ENCODE measurements at regions not wholly inside any gene's neighbourhood (a gene's known extent, or its start where the extent isn't known, plus 50 kb on each side); places are given as distances from the start of the nearest gene placed in this dataset.

GRCh38 chr20:22771706-22772105 lies 187.3 kb upstream of the FOXA2 start:
- ATAC-seq (ENCODE audit: low read depth) (no peak), DNase-seq (ENCODE audit: low spot score in 2 of 2) (no peak)
- no peaks in the 10 kb centered on the region for H3K4me1 Mint-ChIP-seq
- H3K27me3 Mint-ChIP-seq: peaks cover 6% of the 10 kb centered on the region
- no peak overlapping the region for H3K4me3 Mint-ChIP-seq
- no peak overlapping the region for H3K27ac Mint-ChIP-seq
- H3K9me3 Mint-ChIP-seq: peaks cover 7% of the 10 kb centered on the region
- no peaks in the 10 kb centered on the region for H3K36me3 Mint-ChIP-seq

GRCh38 chr20:22773344-22773743 lies 189.0 kb upstream of the FOXA2 start:
- H3K27ac Mint-ChIP-seq: no peak overlapping the region
- no peak overlapping the region for H3K4me3 Mint-ChIP-seq
- H3K36me3 Mint-ChIP-seq: no peaks in the 10 kb centered on the region
- ATAC-seq (ENCODE audit: low read depth) (no peak), DNase-seq (ENCODE audit: low spot score in 2 of 2) (no peak)
- peaks cover 6% of the 10 kb centered on the region for H3K27me3 Mint-ChIP-seq
- peaks cover 7% of the 10 kb centered on the region for H3K9me3 Mint-ChIP-seq
- no peaks in the 10 kb centered on the region for H3K4me1 Mint-ChIP-seq

- Mint-ChIP-seq H3K4me3 (no peak overlapping the region), H3K27me3 (peaks cover 4% of the 10 kb centered on the region), H3K9me3 (peaks cover 1% of the 10 kb centered on the region), H3K27ac (no peak overlapping the region), H3K36me3 (no peaks in the 10 kb centered on the region), H3K4me1 (no peaks in the 10 kb centered on the region)
- ATAC-seq (ENCODE audit: low read depth): no peak
- DNase-seq (ENCODE audit: low spot score in 2 of 2): no peak
These were observed 190.9 kb upstream of the FOXA2 start for GRCh38 chr20:22775256-22775655.

- H3K36me3 Mint-ChIP-seq: no peaks in the 10 kb centered on the region
- H3K4me1 Mint-ChIP-seq: no peaks in the 10 kb centered on the region
- DNase-seq (ENCODE audit: low spot score in 2 of 2) (no peak), ATAC-seq (ENCODE audit: low read depth) (no peak)
- H3K9me3 Mint-ChIP-seq: peaks cover 1% of the 10 kb centered on the region
- H3K27ac Mint-ChIP-seq: no peak overlapping the region
- H3K4me3 Mint-ChIP-seq: no peak overlapping the region
- peaks cover 4% of the 10 kb centered on the region for H3K27me3 Mint-ChIP-seq
These were observed 191.3 kb upstream of the FOXA2 start for GRCh38 chr20:22775671-22776139.

- no peaks in the 10 kb centered on the region for H3K4me1 Mint-ChIP-seq
- H3K9me3 Mint-ChIP-seq: peaks cover 1% of the 10 kb centered on the region
- no peak overlapping the region for H3K4me3 Mint-ChIP-seq
- H3K27ac Mint-ChIP-seq: no peak overlapping the region
- H3K36me3 Mint-ChIP-seq: no peaks in the 10 kb centered on the region
- no peak for DNase-seq (ENCODE audit: low spot score in 2 of 2)
- H3K27me3 Mint-ChIP-seq: peaks cover under 1% of the 10 kb centered on the region
- no peak for ATAC-seq (ENCODE audit: low read depth)
These were observed 192.0 kb upstream of the FOXA2 start for GRCh38 chr20:22776369-22776768.

- Mint-ChIP-seq H3K36me3 (no peaks in the 10 kb centered on the region), H3K27ac (no peak overlapping the region), H3K4me1 (no peaks in the 10 kb centered on the region), H3K27me3 (no peaks in the 10 kb centered on the region), H3K4me3 (no peak overlapping the region), H3K9me3 (peaks cover 1% of the 10 kb centered on the region)
- DNase-seq (ENCODE audit: low spot score in 2 of 2): no peak
- no peak for ATAC-seq (ENCODE audit: low read depth)
These were observed 195.5 kb upstream of the FOXA2 start for GRCh38 chr20:22779878-22780277.

GRCh38 chr20:22781869-22782268 lies 197.5 kb upstream of the FOXA2 start:
- Mint-ChIP-seq H3K4me3 (no peak overlapping the region), H3K9me3 (no peaks in the 10 kb centered on the region), H3K4me1 (no peaks in the 10 kb centered on the region), H3K27ac (no peak overlapping the region), H3K36me3 (no peaks in the 10 kb centered on the region), H3K27me3 (peaks cover 4% of the 10 kb centered on the region)
- DNase-seq (ENCODE audit: low spot score in 2 of 2) (no peak), ATAC-seq (ENCODE audit: low read depth) (no peak)

- peaks cover 3% of the 10 kb centered on the region for H3K9me3 Mint-ChIP-seq
- H3K27ac Mint-ChIP-seq: no peak overlapping the region
- H3K4me1 Mint-ChIP-seq: no peaks in the 10 kb centered on the region
- H3K36me3 Mint-ChIP-seq: no peaks in the 10 kb centered on the region
- H3K27me3 Mint-ChIP-seq: peaks cover 6% of the 10 kb centered on the region
- DNase-seq (ENCODE audit: low spot score in 2 of 2) (no peak), ATAC-seq (ENCODE audit: low read depth) (no peak)
- no peak overlapping the region for H3K4me3 Mint-ChIP-seq
These were observed 205.3 kb upstream of the FOXA2 start for GRCh38 chr20:22789676-22790075.

GRCh38 chr20:22791396-22791795 lies 207.0 kb upstream of the FOXA2 start:
- peaks cover 5% of the 10 kb centered on the region for H3K27me3 Mint-ChIP-seq
- H3K36me3 Mint-ChIP-seq: no peaks in the 10 kb centered on the region
- H3K4me1 Mint-ChIP-seq: no peaks in the 10 kb centered on the region
- H3K9me3 Mint-ChIP-seq: peaks cover 5% of the 10 kb centered on the region
- H3K4me3 Mint-ChIP-seq: no peak overlapping the region
- H3K27ac Mint-ChIP-seq: no peak overlapping the region
- no peak for ATAC-seq (ENCODE audit: low read depth)
- DNase-seq (ENCODE audit: low spot score in 2 of 2): no peak

- ATAC-seq (ENCODE audit: low read depth) (no peak), DNase-seq (ENCODE audit: low spot score in 2 of 2) (no peak)
- no peak overlapping the region for H3K27ac Mint-ChIP-seq
- no peaks in the 10 kb centered on the region for H3K36me3 Mint-ChIP-seq
- peaks cover 4% of the 10 kb centered on the region for H3K27me3 Mint-ChIP-seq
- peaks cover 6% of the 10 kb centered on the region for H3K9me3 Mint-ChIP-seq
- no peaks in the 10 kb centered on the region for H3K4me1 Mint-ChIP-seq
- H3K4me3 Mint-ChIP-seq: no peak overlapping the region
These were observed 207.6 kb upstream of the FOXA2 start for GRCh38 chr20:22791877-22792525.

- Mint-ChIP-seq H3K27me3 (peaks cover 2% of the 10 kb centered on the region), H3K9me3 (peaks cover 11% of the 10 kb centered on the region), H3K4me3 (no peak overlapping the region), H3K27ac (no peak overlapping the region), H3K36me3 (no peaks in the 10 kb centered on the region), H3K4me1 (no peaks in the 10 kb centered on the region)
- DNase-seq (ENCODE audit: low spot score in 2 of 2) (no peak), ATAC-seq (ENCODE audit: low read depth) (no peak)
These were observed 209.8 kb upstream of the FOXA2 start for GRCh38 chr20:22794200-22794599.

- peaks cover 11% of the 10 kb centered on the region for H3K9me3 Mint-ChIP-seq
- DNase-seq (ENCODE audit: low spot score in 2 of 2) (no peak), ATAC-seq (ENCODE audit: low read depth) (no peak)
- no peak overlapping the region for H3K27ac Mint-ChIP-seq
- H3K4me1 Mint-ChIP-seq: no peaks in the 10 kb centered on the region
- peaks cover 2% of the 10 kb centered on the region for H3K27me3 Mint-ChIP-seq
- H3K4me3 Mint-ChIP-seq: no peak overlapping the region
- H3K36me3 Mint-ChIP-seq: no peaks in the 10 kb centered on the region
These were observed 211.1 kb upstream of the FOXA2 start for GRCh38 chr20:22795433-22795832.

GRCh38 chr20:22795871-22796270 lies 211.5 kb upstream of the FOXA2 start:
- H3K27ac Mint-ChIP-seq: no peak overlapping the region
- H3K4me3 Mint-ChIP-seq: no peak overlapping the region
- peaks cover 11% of the 10 kb centered on the region for H3K9me3 Mint-ChIP-seq
- ATAC-seq (ENCODE audit: low read depth) (no peak), DNase-seq (ENCODE audit: low spot score in 2 of 2) (no peak)
- peaks cover 2% of the 10 kb centered on the region for H3K27me3 Mint-ChIP-seq
- H3K36me3 Mint-ChIP-seq: no peaks in the 10 kb centered on the region
- H3K4me1 Mint-ChIP-seq: no peaks in the 10 kb centered on the region

- ATAC-seq (ENCODE audit: low read depth) (no peak), DNase-seq (ENCODE audit: low spot score in 2 of 2) (no peak)
- H3K4me1 Mint-ChIP-seq: no peaks in the 10 kb centered on the region
- H3K27me3 Mint-ChIP-seq: peaks cover 2% of the 10 kb centered on the region
- H3K36me3 Mint-ChIP-seq: no peaks in the 10 kb centered on the region
- no peak overlapping the region for H3K27ac Mint-ChIP-seq
- no peak overlapping the region for H3K4me3 Mint-ChIP-seq
- peaks cover 11% of the 10 kb centered on the region for H3K9me3 Mint-ChIP-seq
These were observed 212.2 kb upstream of the FOXA2 start for GRCh38 chr20:22796469-22797077.

- ATAC-seq (ENCODE audit: low read depth): no peak
- Mint-ChIP-seq H3K27me3 (peaks cover 2% of the 10 kb centered on the region), H3K9me3 (peaks cover 11% of the 10 kb centered on the region), H3K27ac (no peak overlapping the region), H3K4me1 (no peaks in the 10 kb centered on the region), H3K36me3 (no peaks in the 10 kb centered on the region), H3K4me3 (no peak overlapping the region)
- DNase-seq (ENCODE audit: low spot score in 2 of 2): no peak
These were observed 212.7 kb upstream of the FOXA2 start for GRCh38 chr20:22797103-22797502.
